ENCODE measurements at regions not wholly inside any gene's neighbourhood (a gene's known extent, or its start where the extent isn't known, plus 50 kb on each side); places are given as distances from the start of the nearest gene placed in this dataset.

GRCh38 chrX:128714425-128714824, 662.2 kb upstream of the ACTRT1 start:
- TF ChIP-seq CTCF (conservative IDR thresholded peaks at IDR 0.05 in 1 of 2, IDR thresholded peaks at IDR 0.05 in 1 of 2; ENCODE audit: extremely low read depth in 1 of 2, insufficient read depth in 1 of 2, low read depth in 1 of 2, low read length in 2 of 2) (no peak), EZH2 (IDR thresholded peaks at IDR 0.05; ENCODE audit: borderline replicate concordance, low read length) (no peak)
